Retinal pigment epithelial cell (primary cell): ENCODE measurements at regions not wholly inside any gene's neighbourhood (a gene's known extent, or its start where the extent isn't known, plus 50 kb on each side); places are given as distances from the start of the nearest gene placed in this dataset.

Experiments used
- DNase-seq: peaks from one replicate; pipeline ENCODE4 v3.0.0-alpha.2; 2010; ENCODE audit warnings: low read depth
- H3K4me3 ChIP-seq: 2 replicates; pipeline ENCODE4 v1.5.1; 2011; ENCODE audit warnings: mild to moderate bottlenecking, low read length, control low read depth, moderate library complexity
- CTCF ChIP-seq: conservative IDR thresholded peaks from 2 replicates; pipeline ENCODE4 v1.5.1; 2011; ENCODE audit warnings: low read depth, low read length, control low read depth, inconsistent platforms

DNA sequence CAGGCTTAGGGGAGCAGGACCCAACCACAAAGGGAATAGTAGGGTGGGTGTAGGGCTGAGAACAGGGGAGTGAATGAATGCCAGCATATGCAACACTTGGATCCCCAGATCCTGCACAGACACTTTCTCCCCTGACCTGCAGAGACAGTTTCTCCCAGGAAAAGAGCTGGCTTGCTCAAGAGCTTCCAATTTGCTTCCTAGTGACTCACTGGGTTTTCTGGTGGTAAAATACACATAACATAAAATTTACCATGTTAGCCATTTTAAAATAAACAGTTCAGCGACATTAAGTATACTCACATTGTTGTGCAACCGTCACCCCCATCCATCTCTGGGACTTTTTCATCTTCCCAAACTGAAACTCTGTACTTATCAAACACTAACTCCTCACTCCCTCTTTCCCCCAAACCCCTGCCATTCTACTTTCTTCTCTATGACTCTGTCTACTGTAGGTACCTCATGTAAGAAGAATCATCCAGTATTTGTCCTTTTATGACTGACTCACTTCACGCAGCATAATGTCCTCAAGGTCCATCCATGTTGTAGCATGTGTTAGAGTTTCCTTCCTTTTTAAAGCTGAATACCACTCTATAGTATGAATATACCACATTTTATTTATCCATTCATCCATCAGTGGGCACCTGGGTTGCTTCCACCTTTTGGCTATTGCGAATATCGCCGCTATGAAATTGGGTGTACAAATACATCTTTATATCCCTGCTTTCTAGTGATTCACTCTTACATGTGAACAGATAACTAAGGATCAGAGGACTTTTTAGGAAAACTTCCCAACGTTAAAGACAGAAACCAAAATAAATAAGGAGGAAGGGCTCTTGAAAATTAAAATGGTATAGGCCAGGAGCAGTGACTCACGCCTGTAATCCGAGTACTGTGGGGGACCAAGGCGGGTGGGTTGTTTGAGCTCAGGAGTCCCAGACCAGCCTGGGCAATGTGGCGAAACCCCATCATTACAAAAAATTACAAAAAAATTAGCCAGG lies 95.6 kb upstream of the TJP1 start:
- no peak for DNase-seq
- TF ChIP-seq CTCF = no peak
- no peak overlapping the region for H3K4me3 ChIP-seq

GRCh38 chr15:29914511-29914926 lies 92.3 kb upstream of the TJP1 start:
- DNase-seq = no peak
- no peak overlapping the region for H3K4me3 ChIP-seq
- TF ChIP-seq CTCF = no peak

- TF ChIP-seq CTCF = no peak
- H3K4me3 ChIP-seq = no peak overlapping the region
- DNase-seq = no peak
These were observed 91.4 kb upstream of the TJP1 start for GRCh38 chr15:29913528-29914135.

- TF ChIP-seq CTCF = no peak
- DNase-seq = no peak
- H3K4me3 ChIP-seq = no peak overlapping the region
These were observed 89.4 kb upstream of the TJP1 start for GRCh38 chr15:29911705-29912104.

DNA sequence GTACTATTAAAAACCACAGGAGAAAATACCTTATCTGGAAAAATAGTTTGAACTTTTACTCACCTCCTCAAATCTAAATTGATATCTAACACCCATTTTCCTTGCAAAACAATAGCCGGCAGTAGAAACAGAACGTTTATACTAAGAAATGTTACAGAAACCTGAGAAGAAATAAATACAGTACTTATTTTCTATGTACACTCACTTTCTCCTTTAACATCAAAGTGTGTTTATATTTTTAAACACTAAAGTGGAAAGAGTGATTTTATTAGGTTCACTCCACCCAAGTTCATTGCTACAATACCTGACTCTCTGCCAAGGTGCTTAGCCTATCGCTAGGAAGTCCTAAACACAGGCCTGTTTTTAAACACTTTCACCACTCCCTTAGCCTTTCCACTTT lies 87.8 kb upstream of the TJP1 start:
- DNase-seq = no peak
- TF ChIP-seq CTCF = no peak
- no peak overlapping the region for H3K4me3 ChIP-seq

DNA sequence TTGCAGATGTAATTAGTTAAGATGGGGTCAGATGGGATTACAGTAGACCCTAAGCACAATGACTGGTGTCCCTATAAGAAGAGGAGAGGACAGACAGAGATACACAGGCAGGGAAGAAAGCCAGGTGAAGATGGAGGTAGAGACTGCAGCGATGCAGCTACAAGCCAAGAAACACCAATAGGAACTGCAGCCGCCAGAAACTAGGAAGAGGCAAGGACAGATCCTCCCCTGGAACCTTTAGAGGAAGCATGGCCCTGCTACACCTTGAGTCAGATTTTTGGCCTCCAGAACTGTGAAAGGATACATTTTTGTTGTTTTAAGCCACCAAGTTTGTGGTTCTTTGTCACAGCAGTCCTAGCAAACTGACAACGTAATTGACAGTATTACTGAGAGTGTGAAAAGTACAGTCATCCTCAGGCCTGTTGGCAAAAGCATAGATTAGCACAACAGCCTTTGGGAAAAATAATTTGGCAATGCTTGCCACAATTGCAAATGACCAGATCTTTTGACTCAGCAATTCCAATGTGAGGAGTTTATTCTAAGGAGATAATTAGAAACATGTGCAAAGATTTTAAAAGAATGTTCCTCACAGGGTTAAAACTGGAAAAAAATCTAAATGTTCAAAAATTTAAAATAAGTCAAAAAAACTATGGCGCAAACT lies 82.6 kb upstream of the TJP1 start:
- H3K4me3 ChIP-seq = no peak overlapping the region
- DNase-seq = no peak
- TF ChIP-seq CTCF = no peak
